ENCODE measurements at regions not wholly inside any gene's neighbourhood (a gene's known extent, or its start where the extent isn't known, plus 50 kb on each side); places are given as distances from the start of the nearest gene placed in this dataset.

- H3K9me3 ChIP-seq (replicated peaks; ENCODE audit: control insufficient read depth, low read depth, low read length), result no peaks in the 10 kb centered on the region
- no CpG with 5 or more reads among the region's 2 CpGs for WGBS (ENCODE audit: insufficient coverage)
- DNase-seq, result no peak
- H3K4me1 ChIP-seq (ENCODE audit: control insufficient read depth, insufficient read depth, low read length), result no peaks in the 10 kb centered on the region
- no peaks in the 10 kb centered on the region for H3K36me3 ChIP-seq (ENCODE audit: control insufficient read depth, insufficient read depth, low read length)
- no peaks in the 10 kb centered on the region for H3K27me3 ChIP-seq (ENCODE audit: control insufficient read depth, insufficient read depth, low read length)
- H3K4me3 ChIP-seq (ENCODE audit: low read length), result no peak overlapping the region
- H3K27ac ChIP-seq (ENCODE audit: low read length), result no peak overlapping the region
These were observed 709.4 kb downstream of the SQOR start for GRCh38 chr15:46344115-46344724.

- Histone ChIP-seq H3K36me3 (ENCODE audit: control insufficient read depth, insufficient read depth, low read length) (no peaks in the 10 kb centered on the region), H3K4me3 (ENCODE audit: low read length) (no peak overlapping the region), H3K4me1 (ENCODE audit: control insufficient read depth, insufficient read depth, low read length) (no peaks in the 10 kb centered on the region), H3K27me3 (ENCODE audit: control insufficient read depth, insufficient read depth, low read length) (no peaks in the 10 kb centered on the region), H3K9me3 (replicated peaks; ENCODE audit: control insufficient read depth, low read depth, low read length) (no peaks in the 10 kb centered on the region), H3K27ac (ENCODE audit: low read length) (no peak overlapping the region)
- DNase-seq, result no peak
- no CpG with 5 or more reads among the region's 3 CpGs for WGBS (ENCODE audit: insufficient coverage)
These were observed 710.1 kb downstream of the SQOR start for GRCh38 chr15:46344915-46345314.

DNA sequence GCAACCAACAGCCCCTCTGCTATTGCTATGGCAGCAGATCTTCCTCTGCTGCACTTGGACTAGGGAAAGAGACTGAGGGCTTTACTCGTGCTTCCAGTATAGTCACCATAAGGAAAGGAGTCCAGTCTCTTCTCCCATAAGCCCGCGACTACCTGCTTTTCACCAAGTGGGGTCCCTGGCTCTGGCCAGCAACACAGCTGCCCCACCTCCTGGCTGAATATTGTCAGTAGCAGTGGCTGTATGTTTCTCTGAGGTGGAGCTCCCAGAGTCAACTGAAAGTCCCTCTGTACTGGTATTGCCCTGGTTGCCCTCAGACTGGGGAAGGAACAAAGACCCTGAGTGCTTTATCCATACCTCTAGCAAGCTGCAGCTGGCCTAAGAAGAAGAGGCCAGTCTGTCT is 719.6 kb downstream of the SQOR start:
- Histone ChIP-seq H3K4me1 (ENCODE audit: control insufficient read depth, insufficient read depth, low read length) (no peaks in the 10 kb centered on the region), H3K9me3 (replicated peaks; ENCODE audit: control insufficient read depth, low read depth, low read length) (no peaks in the 10 kb centered on the region), H3K27me3 (ENCODE audit: control insufficient read depth, insufficient read depth, low read length) (no peaks in the 10 kb centered on the region), H3K27ac (ENCODE audit: low read length) (no peak overlapping the region), H3K36me3 (ENCODE audit: control insufficient read depth, insufficient read depth, low read length) (no peaks in the 10 kb centered on the region), H3K4me3 (ENCODE audit: low read length) (no peak overlapping the region)
- 100% methylated on average over 1 of the region's 3 CpGs for WGBS (ENCODE audit: insufficient coverage)
- DNase-seq, result no peak

DNA sequence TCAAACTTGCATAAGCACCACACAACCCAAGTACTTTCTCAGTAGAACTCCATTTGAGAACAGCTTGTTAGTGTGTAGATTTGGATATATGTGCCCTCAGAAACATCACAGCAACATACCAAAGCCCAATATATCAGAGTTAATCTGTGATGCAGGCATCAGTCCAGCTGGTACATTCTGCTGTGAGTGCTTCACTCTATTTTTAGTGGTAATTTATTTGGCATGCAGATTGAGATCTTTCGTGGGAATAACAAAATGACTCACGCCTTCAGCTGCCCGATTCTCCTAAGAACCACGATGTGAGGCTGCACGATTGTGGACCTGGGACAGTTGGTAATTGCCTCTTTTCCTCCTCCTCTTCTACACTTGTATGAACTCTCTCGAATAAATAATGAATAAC is 730.7 kb downstream of the SQOR start:
- WGBS (ENCODE audit: insufficient coverage), result 34% methylated on average over 3 of the region's 6 CpGs
- Histone ChIP-seq H3K36me3 (ENCODE audit: control insufficient read depth, insufficient read depth, low read length) (no peaks in the 10 kb centered on the region), H3K9me3 (replicated peaks; ENCODE audit: control insufficient read depth, low read depth, low read length) (no peaks in the 10 kb centered on the region), H3K4me1 (ENCODE audit: control insufficient read depth, insufficient read depth, low read length) (no peaks in the 10 kb centered on the region), H3K27ac (ENCODE audit: low read length) (no peak overlapping the region), H3K27me3 (ENCODE audit: control insufficient read depth, insufficient read depth, low read length) (no peaks in the 10 kb centered on the region), H3K4me3 (ENCODE audit: low read length) (no peak overlapping the region)
- peak; percentile 70 for DNase-seq

DNA sequence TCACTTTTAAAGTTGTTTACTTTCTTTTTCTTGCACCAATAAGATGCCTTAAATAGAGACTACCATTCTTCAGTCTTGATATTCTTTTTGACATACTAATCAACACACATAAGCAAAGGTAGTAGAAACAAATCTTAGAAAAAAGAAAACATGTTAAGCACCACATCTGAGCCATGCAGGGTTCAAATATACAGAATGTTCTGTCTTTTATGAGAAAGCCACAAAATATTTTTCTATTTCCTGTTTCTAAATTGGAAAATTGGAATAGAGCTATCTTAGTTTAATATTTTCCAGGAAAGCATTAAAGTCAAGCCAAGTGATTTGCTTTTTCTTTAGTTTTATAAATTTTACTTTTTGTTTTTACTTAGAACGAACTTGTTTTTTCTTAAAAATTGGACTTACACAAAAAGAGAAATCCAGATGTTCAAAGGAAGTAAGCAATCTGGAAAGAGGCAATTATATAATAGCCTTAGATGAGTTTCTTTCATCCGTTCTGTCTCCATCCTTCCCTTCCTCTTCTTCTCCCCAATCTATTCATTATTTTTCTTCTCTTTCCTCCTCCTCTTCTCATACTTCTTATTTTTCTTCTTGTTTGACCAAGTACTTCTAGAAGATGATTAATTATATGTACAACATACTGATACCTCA is 731.7 kb downstream of the SQOR start:
- DNase-seq, result peak; percentile 76
- H3K4me3 ChIP-seq (ENCODE audit: low read length), result no peak overlapping the region
- H3K9me3 ChIP-seq (replicated peaks; ENCODE audit: control insufficient read depth, low read depth, low read length), result peaks cover 7% of the 10 kb centered on the region
- H3K4me1 ChIP-seq (ENCODE audit: control insufficient read depth, insufficient read depth, low read length), result no peaks in the 10 kb centered on the region
- peak overlapping the region; percentile 29 for H3K27ac ChIP-seq (ENCODE audit: low read length)
- H3K36me3 ChIP-seq (ENCODE audit: control insufficient read depth, insufficient read depth, low read length), result no peaks in the 10 kb centered on the region
- H3K27me3 ChIP-seq (ENCODE audit: control insufficient read depth, insufficient read depth, low read length), result no peaks in the 10 kb centered on the region
- WGBS (ENCODE audit: insufficient coverage), result no CpG with 5 or more reads among the region's 2 CpGs

DNA sequence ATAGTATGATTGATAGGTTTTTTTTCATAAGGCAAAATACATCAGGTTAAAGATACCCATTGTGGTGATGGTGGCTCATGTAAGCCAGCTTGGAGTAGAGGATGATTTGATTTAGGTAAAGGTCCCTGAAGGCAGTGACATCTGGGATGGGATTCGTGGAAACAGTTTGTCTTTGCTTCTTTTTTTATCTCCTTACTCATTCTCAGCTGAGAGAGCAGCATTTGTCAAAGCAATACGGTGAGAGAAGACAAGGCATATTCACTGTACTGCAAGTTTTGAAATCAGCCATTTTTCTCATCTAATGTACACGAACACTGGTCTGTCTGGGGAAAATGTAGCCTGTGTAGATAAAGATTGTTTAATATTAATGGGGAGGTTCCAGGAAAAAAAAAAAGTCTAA is 749.1 kb downstream of the SQOR start:
- no peaks in the 10 kb centered on the region for H3K36me3 ChIP-seq (ENCODE audit: control insufficient read depth, insufficient read depth, low read length)
- no peak overlapping the region for H3K27ac ChIP-seq (ENCODE audit: low read length)
- no peak overlapping the region for H3K4me3 ChIP-seq (ENCODE audit: low read length)
- DNase-seq, result no peak
- no CpG with 5 or more reads among the region's 3 CpGs for WGBS (ENCODE audit: insufficient coverage)
- no peaks in the 10 kb centered on the region for H3K27me3 ChIP-seq (ENCODE audit: control insufficient read depth, insufficient read depth, low read length)
- no peaks in the 10 kb centered on the region for H3K4me1 ChIP-seq (ENCODE audit: control insufficient read depth, insufficient read depth, low read length)
- H3K9me3 ChIP-seq (replicated peaks; ENCODE audit: control insufficient read depth, low read depth, low read length), result no peaks in the 10 kb centered on the region

GRCh38 chr15:46386356-46386755 is 751.5 kb downstream of the SQOR start:
- Histone ChIP-seq H3K36me3 (ENCODE audit: control insufficient read depth, insufficient read depth, low read length) (no peaks in the 10 kb centered on the region), H3K4me1 (ENCODE audit: control insufficient read depth, insufficient read depth, low read length) (no peaks in the 10 kb centered on the region), H3K27ac (ENCODE audit: low read length) (no peak overlapping the region), H3K27me3 (ENCODE audit: control insufficient read depth, insufficient read depth, low read length) (no peaks in the 10 kb centered on the region), H3K4me3 (ENCODE audit: low read length) (no peak overlapping the region), H3K9me3 (replicated peaks; ENCODE audit: control insufficient read depth, low read depth, low read length) (peaks cover 7% of the 10 kb centered on the region)
- no peak for DNase-seq
- 100% methylated on average over 1 of the region's 1 CpG for WGBS (ENCODE audit: insufficient coverage)

- peaks cover 8% of the 10 kb centered on the region for H3K9me3 ChIP-seq (replicated peaks; ENCODE audit: control insufficient read depth, low read depth, low read length)
- DNase-seq, result no peak
- H3K4me1 ChIP-seq (ENCODE audit: control insufficient read depth, insufficient read depth, low read length), result no peaks in the 10 kb centered on the region
- H3K4me3 ChIP-seq (ENCODE audit: low read length), result no peak overlapping the region
- H3K27me3 ChIP-seq (ENCODE audit: control insufficient read depth, insufficient read depth, low read length), result no peaks in the 10 kb centered on the region
- no peak overlapping the region for H3K27ac ChIP-seq (ENCODE audit: low read length)
- 86% methylated on average over 1 of the region's 4 CpGs for WGBS (ENCODE audit: insufficient coverage)
- no peaks in the 10 kb centered on the region for H3K36me3 ChIP-seq (ENCODE audit: control insufficient read depth, insufficient read depth, low read length)
These were observed 754.9 kb downstream of the SQOR start for GRCh38 chr15:46389739-46390138.

- WGBS (ENCODE audit: insufficient coverage), result no CpG with 5 or more reads among the region's 2 CpGs
- no peaks in the 10 kb centered on the region for H3K4me1 ChIP-seq (ENCODE audit: control insufficient read depth, insufficient read depth, low read length)
- no peak overlapping the region for H3K27ac ChIP-seq (ENCODE audit: low read length)
- H3K27me3 ChIP-seq (ENCODE audit: control insufficient read depth, insufficient read depth, low read length), result no peaks in the 10 kb centered on the region
- no peak overlapping the region for H3K4me3 ChIP-seq (ENCODE audit: low read length)
- no peaks in the 10 kb centered on the region for H3K36me3 ChIP-seq (ENCODE audit: control insufficient read depth, insufficient read depth, low read length)
- peaks cover 10% of the 10 kb centered on the region for H3K9me3 ChIP-seq (replicated peaks; ENCODE audit: control insufficient read depth, low read depth, low read length)
- DNase-seq, result no peak
These were observed 759.6 kb downstream of the SQOR start for GRCh38 chr15:46394463-46394862.

GRCh38 chr15:46408312-46408711 is 773.5 kb downstream of the SQOR start:
- peak; percentile 35 for DNase-seq
- no peak overlapping the region for H3K27ac ChIP-seq (ENCODE audit: low read length)
- no peak overlapping the region for H3K4me3 ChIP-seq (ENCODE audit: low read length)
- H3K4me1 ChIP-seq (ENCODE audit: control insufficient read depth, insufficient read depth, low read length), result no peaks in the 10 kb centered on the region
- no peaks in the 10 kb centered on the region for H3K9me3 ChIP-seq (replicated peaks; ENCODE audit: control insufficient read depth, low read depth, low read length)
- WGBS (ENCODE audit: insufficient coverage), result no CpG with 5 or more reads among the region's 2 CpGs
- no peaks in the 10 kb centered on the region for H3K27me3 ChIP-seq (ENCODE audit: control insufficient read depth, insufficient read depth, low read length)
- no peaks in the 10 kb centered on the region for H3K36me3 ChIP-seq (ENCODE audit: control insufficient read depth, insufficient read depth, low read length)

Data from muscle of leg (tissue), 3 donors.